Activated B cell treated with CpG ODN at 0.5 μM for 24 hours (primary cell): ENCODE measurements at regions not wholly inside any gene's neighbourhood (a gene's known extent, or its start where the extent isn't known, plus 50 kb on each side); places are given as distances from the start of the nearest gene placed in this dataset.

ENCODE experiments used
- ATAC-seq: fragments of 200-7000 bp; cut with Tn5 transposase; one replicate; pipeline ENCODE4 v1.10.0; 2021; ENCODE audit warnings: low read depth, mild to moderate bottlenecking, moderate library complexity
- CTCF ChIA-PET: fragments of 350-600 bp; sonication (Branson Sonifier 250); formaldehyde crosslinking; loops from one replicate; lab custom pipeline; 2021; ENCODE audit warnings: antibody characterized with exemption; lab: Charles Lee
- POLR2A ChIA-PET: fragments of 350-600 bp; sonication (Branson Sonifier 250); formaldehyde crosslinking; loops from one replicate; lab custom pipeline; 2021; ENCODE audit warnings: antibody characterized with exemption; lab: Charles Lee
- DNase-seq: peaks from one replicate; pipeline ENCODE4 v3.0.0; 2022
- H3K27ac Mint-ChIP-seq: one replicate; pipeline ENCODE4 v1.8.0; 2020; ENCODE audit warnings: mixed read lengths
- H3K27me3 Mint-ChIP-seq: one replicate; pipeline ENCODE4 v1.8.0; 2021; ENCODE audit warnings: mixed read lengths
- H3K36me3 Mint-ChIP-seq: one replicate; pipeline ENCODE4 v1.8.0; 2021; ENCODE audit warnings: low read depth, mixed read lengths
- H3K4me1 Mint-ChIP-seq: one replicate; pipeline ENCODE4 v1.8.0; 2021; ENCODE audit warnings: mixed read lengths
- H3K4me3 Mint-ChIP-seq: one replicate; pipeline ENCODE4 v1.8.0; 2020; ENCODE audit warnings: mild to moderate bottlenecking, mixed read lengths
- H3K9me3 Mint-ChIP-seq: one replicate; pipeline ENCODE4 v1.8.0; 2020; ENCODE audit warnings: mixed read lengths
- intact Hi-C: fragments of 100-400 bp; cut with micrococcal nuclease; formaldehyde crosslinking; loops from one replicate; pipeline ENCODE4 v1.15.1; 2024
- TF ChIP-seq, protein P1 (sequence below): fragments of 200-600 bp; IDR thresholded peaks from one replicate; pipeline ENCODE4 v1.8.0; 2022; ENCODE audit warnings: antibody characterized with exemption, mild to moderate bottlenecking

DNA sequence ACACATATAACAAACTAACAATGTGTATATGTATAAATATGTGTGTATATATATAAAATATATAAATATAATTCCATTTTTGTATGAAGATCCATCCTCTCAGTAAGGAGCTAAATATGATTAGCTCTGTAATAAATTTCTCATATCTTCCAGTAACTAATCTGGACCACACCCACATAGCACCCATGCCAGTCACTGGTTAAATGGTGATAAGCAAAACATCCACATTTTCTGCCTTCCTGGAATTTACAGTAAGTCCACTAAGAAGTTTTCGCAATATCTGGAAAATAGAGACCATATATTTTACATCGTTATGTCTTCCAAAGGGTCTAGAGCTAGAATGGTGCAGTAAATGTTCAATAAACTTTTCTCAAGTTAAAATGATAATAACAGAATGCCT is 151.5 kb upstream of the STMND1 start:
- intact Hi-C loops, result loop anchor here (10.0 kb wide), 1 partner anchor 546 kb away; no protein-coding TSS in a partner anchor
- Mint-ChIP-seq H3K27ac (no peak overlapping the region), H3K4me1 (no peaks in the 10 kb centered on the region), H3K4me3 (no peak overlapping the region), H3K27me3 (peaks cover 10% of the 10 kb centered on the region), H3K9me3 (no peaks in the 10 kb centered on the region), H3K36me3 (no peaks in the 10 kb centered on the region)
- POLR2A ChIA-PET, result no interaction called here
- DNase-seq (no peak), ATAC-seq (no peak)
- CTCF ChIA-PET, result no interaction called here
- TF ChIP-seq, protein P1, sequence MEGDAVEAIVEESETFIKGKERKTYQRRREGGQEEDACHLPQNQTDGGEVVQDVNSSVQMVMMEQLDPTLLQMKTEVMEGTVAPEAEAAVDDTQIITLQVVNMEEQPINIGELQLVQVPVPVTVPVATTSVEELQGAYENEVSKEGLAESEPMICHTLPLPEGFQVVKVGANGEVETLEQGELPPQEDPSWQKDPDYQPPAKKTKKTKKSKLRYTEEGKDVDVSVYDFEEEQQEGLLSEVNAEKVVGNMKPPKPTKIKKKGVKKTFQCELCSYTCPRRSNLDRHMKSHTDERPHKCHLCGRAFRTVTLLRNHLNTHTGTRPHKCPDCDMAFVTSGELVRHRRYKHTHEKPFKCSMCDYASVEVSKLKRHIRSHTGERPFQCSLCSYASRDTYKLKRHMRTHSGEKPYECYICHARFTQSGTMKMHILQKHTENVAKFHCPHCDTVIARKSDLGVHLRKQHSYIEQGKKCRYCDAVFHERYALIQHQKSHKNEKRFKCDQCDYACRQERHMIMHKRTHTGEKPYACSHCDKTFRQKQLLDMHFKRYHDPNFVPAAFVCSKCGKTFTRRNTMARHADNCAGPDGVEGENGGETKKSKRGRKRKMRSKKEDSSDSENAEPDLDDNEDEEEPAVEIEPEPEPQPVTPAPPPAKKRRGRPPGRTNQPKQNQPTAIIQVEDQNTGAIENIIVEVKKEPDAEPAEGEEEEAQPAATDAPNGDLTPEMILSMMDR, result no peak

DNA sequence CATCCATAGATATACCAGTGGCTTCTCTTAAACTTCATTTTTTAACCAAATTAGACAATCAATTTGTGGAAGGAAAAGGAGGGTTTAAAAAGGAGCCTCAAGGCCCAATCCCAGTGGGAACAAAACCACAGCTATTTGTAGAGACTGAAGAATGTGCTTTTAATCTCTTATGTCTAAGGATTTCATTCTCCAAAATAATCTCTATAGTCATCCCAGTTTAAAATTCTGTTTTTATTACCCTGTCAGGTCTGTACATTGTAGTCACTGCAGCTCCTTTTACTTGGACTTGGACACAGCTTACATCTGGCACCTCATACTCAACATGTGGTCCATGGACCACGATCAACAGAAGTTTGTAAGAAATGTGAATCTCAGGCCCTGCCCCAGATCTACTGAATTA is 152.1 kb upstream of the STMND1 start:
- no peak overlapping the region for H3K27ac Mint-ChIP-seq
- H3K9me3 Mint-ChIP-seq, result no peaks in the 10 kb centered on the region
- intact Hi-C loops, result loop anchor here (10.0 kb wide), 1 partner anchor 545 kb away; no protein-coding TSS in a partner anchor
- H3K27me3 Mint-ChIP-seq, result peaks cover 11% of the 10 kb centered on the region
- TF ChIP-seq, protein P1, result no peak
- no peaks in the 10 kb centered on the region for H3K36me3 Mint-ChIP-seq
- H3K4me3 Mint-ChIP-seq, result no peak overlapping the region
- ATAC-seq (no peak), DNase-seq (no peak)
- ChIA-PET POLR2A (no interaction called here), CTCF (no interaction called here)
- H3K4me1 Mint-ChIP-seq, result no peaks in the 10 kb centered on the region

DNA sequence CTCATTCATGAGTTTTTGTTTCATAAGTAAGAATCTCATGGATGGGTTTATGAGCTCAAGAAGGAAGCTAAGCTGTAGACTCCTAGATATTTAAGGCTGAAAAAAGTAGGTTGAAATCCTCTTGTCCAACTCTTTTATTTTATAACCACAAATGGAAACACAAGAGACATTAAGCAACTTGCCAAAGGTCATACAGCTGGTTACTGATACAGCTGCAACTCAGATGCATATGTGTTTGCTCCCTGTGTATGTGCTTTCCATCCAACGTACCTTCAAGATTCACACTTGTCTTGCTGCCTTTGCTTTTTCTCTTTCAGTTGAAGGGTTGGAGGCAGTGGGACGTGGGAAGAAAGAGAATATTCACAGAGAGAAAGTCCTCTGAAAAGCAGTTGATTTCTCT is 153.5 kb upstream of the STMND1 start:
- ATAC-seq, result no peak
- intact Hi-C loops, result no loop called here
- CTCF ChIA-PET, result no interaction called here

DNA sequence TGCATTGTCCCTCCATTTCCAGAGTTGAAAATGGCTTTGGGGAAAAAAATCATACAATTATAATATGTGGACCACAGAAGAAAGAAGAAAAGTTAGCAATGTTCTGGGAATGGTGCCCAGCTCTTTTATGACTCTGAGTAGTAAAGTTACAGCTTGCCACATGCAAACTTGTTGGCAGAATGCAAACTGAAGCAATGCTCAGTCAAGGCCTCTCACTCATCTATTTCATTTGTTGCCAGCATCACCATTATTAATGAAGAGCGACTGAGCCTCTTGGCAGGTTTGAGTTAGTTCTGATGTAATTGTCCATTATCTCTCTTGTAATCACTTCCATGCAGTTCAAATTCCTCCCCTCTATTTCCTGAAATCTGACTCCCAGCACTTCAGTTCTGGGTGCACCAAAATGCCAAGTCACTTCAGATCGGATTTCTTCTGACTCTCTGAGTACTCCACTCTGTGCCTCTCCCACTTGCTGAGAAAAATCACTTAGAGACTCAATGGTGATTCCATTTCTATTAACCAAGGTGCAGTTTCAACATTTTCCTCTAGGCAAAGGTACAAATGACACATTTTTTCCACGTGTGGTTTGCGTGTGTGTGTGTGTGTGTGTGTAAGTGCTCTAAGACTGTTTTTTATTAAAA is 154.4 kb upstream of the STMND1 start:
- no peak for ATAC-seq

More for the DNA sequence above, 153.5 kb upstream of the STMND1 start:
- Mint-ChIP-seq H3K4me1 (no peaks in the 10 kb centered on the region), H3K27ac (no peak overlapping the region), H3K9me3 (no peaks in the 10 kb centered on the region), H3K36me3 (no peaks in the 10 kb centered on the region), H3K27me3 (peaks cover 9% of the 10 kb centered on the region), H3K4me3 (no peak overlapping the region)
- TF ChIP-seq, protein P1, result no peak
- POLR2A ChIA-PET, result no interaction called here
- no peak for DNase-seq

DNA sequence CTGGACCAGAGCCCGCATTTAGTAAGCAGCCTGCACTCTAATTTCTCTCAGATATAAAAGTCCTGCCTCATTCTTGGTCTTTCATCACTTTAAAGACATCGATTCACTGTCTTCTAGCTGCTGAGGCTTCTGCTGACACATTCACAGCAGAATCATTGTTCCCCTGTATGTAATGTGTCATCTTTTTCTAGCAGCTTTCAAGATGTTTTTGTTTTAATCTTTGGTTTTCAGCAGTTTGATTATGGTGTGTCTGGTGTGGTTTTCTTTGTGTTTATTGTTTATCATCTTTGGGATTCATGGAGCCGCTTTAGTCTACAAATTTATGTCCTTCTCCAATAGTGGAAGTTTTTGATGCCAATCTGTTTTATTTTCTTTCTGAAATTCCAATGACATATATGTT is 157.3 kb upstream of the STMND1 start:
- Mint-ChIP-seq H3K36me3 (no peaks in the 10 kb centered on the region), H3K4me1 (no peaks in the 10 kb centered on the region), H3K27ac (no peak overlapping the region), H3K4me3 (no peak overlapping the region), H3K27me3 (peaks cover 14% of the 10 kb centered on the region), H3K9me3 (no peaks in the 10 kb centered on the region)
- intact Hi-C loops, result no loop called here
- TF ChIP-seq, protein P1, result no peak
- POLR2A ChIA-PET, result no interaction called here
- no peak for ATAC-seq
- DNase-seq, result no peak
- CTCF ChIA-PET, result no interaction called here

More for the DNA sequence above, 154.4 kb upstream of the STMND1 start:
- TF ChIP-seq, protein P1, result no peak
- H3K9me3 Mint-ChIP-seq, result no peaks in the 10 kb centered on the region
- no peak overlapping the region for H3K4me3 Mint-ChIP-seq
- DNase-seq, result no peak
- no peaks in the 10 kb centered on the region for H3K36me3 Mint-ChIP-seq
- ChIA-PET POLR2A (no interaction called here), CTCF (no interaction called here)
- H3K27me3 Mint-ChIP-seq, result peaks cover 9% of the 10 kb centered on the region
- intact Hi-C loops, result no loop called here
- no peak overlapping the region for H3K27ac Mint-ChIP-seq
- H3K4me1 Mint-ChIP-seq, result no peaks in the 10 kb centered on the region
